Fibroblast of the conjunctiva (primary cell): ENCODE measurements at regions not wholly inside any gene's neighbourhood (a gene's known extent, or its start where the extent isn't known, plus 50 kb on each side); places are given as distances from the start of the nearest gene placed in this dataset.

Source experiments
- DNase-seq: peaks from one replicate; pipeline ENCODE4 v3.0.0-alpha.2; 2010; ENCODE audit warnings: low read depth

DNA sequence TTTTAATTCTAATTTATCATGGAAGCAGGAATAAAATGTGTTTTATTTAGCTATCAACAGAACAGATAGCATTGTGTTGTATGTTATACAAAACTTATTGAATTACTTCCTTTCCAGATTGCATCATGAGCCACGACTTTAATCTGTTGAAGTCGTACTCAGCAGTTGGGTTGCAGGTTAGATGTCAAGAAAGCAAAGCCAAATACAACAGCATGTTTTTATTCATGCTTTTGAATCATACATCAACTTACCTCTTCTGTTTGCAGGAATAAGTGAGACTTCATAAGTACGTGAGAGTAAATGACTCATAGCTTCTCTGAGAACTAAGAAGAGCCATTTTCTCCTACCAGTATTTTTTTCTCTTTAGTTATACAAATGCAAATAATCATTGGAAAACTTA is 110.8 kb upstream of the ADGRL4 start:
- DNase-seq, result peak; percentile 8

DNA sequence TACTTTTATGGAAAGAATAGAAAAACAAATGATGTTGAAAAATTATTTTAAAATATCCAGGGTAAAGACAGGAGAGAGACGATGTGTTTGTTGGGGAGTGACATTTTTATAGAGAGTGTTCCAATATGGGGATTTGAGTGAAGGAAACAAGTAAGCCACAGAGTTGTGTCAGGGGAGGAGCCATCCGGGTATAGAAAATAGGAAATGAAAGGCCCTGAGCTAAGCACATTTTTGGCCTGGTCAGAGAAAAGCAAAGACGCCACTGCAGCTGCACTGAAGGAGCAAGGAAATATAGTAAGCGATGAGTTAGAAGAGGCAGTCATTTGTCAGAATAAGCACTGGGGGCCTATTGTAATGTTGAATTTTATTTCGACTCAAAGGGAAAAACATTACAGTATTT is 107.3 kb upstream of the ADGRL4 start:
- DNase-seq, result no peak

DNA sequence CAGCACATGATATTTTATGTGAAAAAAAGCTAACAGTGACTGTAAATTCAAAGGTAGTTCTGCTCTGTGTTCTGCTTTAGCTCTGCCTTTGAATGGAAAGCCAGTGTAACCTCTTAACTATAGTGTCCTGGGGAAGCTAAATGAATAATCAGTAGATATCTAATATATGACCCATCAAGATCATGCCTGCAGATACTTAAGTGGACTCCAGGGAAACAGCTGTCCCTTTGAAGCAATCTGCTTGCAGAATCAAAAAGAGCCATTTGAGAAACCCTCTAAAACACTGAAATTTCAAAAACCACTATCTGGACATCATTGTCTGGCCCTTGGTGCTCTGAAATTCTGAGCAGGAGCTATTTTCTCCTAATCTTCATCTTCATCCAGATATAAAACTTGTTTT is 104.2 kb upstream of the ADGRL4 start:
- DNase-seq, result no peak

DNA sequence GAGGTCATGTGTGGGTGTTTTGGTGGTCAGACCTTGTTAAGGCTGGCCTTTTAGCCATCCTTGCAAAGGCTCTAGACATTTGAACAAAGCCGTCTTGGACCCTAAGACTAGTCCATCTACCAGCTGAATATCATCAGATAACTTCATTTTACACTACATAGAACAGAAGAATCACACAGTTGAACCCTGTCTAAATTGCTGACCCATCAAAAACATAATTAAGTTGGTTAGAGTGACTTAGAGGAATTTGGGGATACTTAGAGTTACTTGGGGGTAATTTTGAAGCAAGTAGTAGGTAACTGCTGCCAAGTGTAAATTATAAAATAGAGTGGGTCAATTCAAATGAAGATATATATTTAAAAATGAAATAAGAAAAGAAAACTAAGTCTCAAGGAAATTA is 102.9 kb upstream of the ADGRL4 start:
- no peak for DNase-seq

DNA sequence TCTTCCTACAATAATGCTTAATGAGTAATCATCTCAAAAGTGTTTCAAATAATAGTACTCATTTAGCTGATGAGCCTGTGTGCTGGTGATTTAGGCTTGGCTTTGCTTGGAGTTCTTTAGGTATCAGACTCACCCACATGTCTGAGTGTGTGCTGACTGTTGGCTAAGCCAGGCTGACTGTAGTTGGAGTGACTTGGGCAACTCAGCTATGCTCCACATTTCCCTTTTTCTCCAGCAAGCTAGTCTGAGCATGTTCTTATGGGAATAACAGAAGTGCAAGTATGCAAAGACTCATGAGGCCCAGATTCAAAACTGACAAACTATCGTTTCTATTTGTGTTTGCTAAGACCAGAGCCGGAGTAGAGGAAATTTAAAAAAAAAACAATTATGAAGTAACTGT is 99.0 kb upstream of the ADGRL4 start:
- no peak for DNase-seq

DNA sequence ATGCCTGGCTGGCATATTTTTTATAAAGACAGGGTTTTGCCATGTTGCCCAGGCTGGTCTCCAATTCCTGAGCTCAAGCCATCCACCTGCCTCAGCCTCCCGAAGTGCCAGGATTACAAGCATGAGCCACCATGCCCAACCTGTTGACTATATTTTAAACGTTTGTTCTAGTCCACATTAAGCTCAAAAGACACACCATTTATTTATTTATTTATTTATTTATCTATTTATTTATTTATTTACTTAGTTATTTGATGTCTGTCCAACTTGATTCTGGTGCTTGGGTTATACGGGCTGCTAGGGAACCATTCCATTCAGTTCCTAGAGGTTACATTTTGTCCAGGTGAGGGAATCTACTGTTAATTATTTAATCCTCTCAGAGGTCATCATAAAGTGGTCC is 98.1 kb upstream of the ADGRL4 start:
- no peak for DNase-seq

DNA sequence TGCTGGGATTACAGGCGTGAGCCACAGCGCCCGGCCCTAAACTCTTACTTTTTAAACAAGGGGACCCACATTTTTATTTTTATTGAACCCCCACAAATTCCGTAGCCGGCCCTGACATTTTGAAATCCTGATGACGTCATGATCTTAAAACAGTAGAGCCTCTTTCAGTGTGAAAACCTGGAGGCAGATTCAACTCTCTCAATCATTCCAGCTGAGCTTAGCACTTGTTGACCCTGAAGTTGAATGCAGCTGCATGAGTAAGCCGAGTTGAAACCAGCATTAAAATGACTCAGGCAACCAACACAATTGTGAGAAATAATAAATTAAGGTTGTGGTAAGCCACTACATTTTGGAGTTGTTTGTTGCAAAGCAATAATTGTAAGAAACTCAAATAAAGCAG is 93.9 kb upstream of the ADGRL4 start:
- no peak for DNase-seq

DNA sequence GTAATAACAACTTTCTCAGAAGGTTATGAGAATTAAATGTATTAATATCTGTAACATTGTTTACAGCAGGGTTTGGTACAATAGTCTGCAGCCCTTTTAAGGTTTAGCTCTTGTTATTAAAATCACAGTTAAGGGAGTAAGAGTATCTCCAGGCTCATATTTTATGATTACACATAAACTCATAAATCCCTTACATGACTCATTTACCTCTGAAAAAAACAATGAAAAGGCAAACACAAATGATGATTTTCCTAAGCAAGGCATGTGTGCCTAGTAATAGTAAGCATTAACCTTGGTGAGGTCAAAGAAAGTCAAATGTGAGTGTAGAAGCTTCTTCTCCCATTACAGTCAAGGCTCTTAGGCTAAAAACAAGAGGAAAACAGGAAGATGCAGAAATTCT is 84.5 kb upstream of the ADGRL4 start:
- no peak for DNase-seq

DNA sequence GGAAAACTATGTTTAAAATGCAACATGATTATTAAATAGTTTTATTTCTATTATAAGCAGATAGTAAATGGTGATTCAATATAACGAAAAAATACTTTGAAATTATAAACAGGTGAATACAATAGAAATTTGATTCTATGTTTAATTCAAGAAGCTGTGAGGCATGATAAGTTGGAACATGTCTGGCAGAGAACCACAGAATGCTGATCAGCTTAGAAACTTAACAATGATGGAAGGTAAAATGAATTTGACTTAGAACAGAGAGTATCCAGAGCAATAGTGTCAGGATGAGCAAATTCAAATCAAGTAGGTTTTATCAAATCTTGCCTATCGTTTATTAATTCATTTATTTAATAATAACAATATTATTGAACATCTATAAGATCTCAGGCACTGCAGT is 83.4 kb upstream of the ADGRL4 start:
- no peak for DNase-seq

DNA sequence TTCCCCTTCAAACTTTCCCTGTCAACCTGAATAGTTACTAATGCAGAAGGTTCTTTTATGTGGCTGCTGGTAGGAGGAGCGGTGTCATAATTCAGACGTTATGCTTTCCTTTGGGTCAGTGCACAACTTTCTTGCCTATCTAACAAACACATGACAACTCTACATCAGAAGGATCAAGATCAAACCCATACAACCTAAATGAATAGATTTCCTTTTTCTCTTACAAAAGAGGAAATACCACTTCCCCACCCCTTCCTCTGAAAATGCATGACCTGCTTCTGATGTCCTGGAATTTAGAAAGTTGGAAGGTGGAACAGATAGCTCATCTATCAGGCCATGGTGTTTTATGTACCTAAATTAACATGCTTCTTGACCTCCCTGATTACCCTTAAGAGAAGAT is 75.7 kb upstream of the ADGRL4 start:
- DNase-seq, result no peak

DNA sequence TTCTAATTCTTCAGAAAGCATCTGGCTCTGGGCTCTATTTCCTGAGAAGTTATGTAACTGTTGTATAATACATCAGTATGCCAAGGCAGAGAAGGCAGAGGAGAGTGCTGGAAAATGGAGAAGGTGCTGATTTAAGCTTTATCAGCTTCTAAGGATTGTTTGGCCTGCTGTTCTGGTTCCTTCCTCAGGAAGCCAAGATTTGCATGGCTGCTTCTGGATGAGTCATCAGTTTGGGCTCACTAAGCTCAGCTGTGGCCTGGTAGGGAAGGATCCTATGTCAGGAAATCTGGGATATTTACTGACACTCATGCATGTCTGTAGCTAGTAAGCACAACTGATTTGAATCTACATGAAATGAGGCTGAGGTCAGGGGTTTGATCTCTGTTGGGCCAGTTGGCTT is 73.2 kb upstream of the ADGRL4 start:
- peak; percentile 50 for DNase-seq

DNA sequence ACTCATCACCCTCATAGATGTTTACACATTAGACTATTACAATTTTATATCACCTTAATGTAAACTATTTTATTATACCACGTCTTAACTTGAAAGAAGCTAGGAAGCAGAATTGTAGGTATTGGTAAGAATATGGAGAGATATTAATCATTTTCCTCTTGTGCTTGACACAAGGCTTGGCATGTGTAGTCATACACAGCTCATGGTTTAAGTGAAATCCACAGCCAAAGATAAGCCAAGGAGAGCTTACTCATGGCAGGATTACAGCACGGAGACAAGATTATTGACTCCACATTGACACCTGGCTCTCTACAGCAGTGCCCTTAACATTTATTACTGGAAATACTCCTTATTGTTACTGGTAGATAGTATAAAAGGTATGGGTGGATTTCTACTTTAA is 68.4 kb upstream of the ADGRL4 start:
- DNase-seq, result no peak

DNA sequence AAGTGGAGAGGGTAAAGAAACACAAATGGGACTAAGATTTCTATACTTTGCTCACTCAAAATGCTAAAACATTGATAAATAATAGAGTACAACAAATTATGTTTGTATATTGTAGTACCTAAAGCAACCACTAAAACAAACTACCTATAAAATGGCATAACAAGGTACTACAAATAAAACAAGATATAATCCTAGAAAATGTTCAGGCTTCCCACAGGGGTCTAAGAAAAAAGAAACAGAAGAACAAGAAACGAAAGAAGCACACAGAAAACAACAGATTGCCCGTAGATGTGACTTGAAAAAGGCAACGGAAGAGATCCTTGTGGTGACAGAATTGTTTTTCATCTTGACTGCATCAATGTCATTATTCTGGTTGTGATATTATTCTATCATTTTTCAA is 63.3 kb upstream of the ADGRL4 start:
- no peak for DNase-seq

DNA sequence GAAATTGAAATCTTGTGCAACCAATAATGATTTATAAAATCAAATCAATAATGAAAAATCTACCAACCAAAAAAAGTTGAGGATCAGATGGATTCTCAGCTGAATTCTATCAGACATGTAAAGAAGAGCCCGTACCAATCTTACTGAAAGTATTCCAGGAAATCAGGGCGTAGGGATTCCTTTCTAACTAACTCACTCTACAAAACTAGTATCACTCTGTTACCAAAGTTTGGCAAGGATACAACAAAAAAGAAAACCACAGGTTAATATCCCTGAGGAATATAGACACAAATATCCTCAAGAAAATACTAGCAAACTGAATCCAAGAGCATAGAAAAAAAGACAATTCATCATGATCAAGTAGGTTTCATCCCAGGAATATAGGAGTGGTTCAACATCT is 52.8 kb upstream of the ADGRL4 start:
- no peak for DNase-seq
